CD4-positive, alpha-beta memory T cell (primary cell): ENCODE measurements at regions not wholly inside any gene's neighbourhood (a gene's known extent, or its start where the extent isn't known, plus 50 kb on each side); places are given as distances from the start of the nearest gene placed in this dataset.

Experiments
- CTCF ChIA-PET: fragments of 350-600 bp; sonication (Branson Sonifier 250); formaldehyde crosslinking; loops from one replicate; lab custom pipeline; 2021; ENCODE audit warnings: inconsistent platforms; ENCODE audit not compliant: partially characterized antibody; lab: Charles Lee
- POLR2A ChIA-PET: fragments of 350-600 bp; sonication (Branson Sonifier 250); formaldehyde crosslinking; loops from one replicate; lab custom pipeline; 2021; ENCODE audit not compliant: partially characterized antibody; lab: Charles Lee
- DNase-seq, 5 donors: peaks; one replicate each; pipeline versions ENCODE4 v3.0.0 to v3.0.0-alpha.2; 2020 to 2022; ENCODE audit warnings: mixed read lengths in 1 of 5
- H3K27ac ChIP-seq: one replicate; pipeline ENCODE4 v1.7.0; 2013; ENCODE audit warnings: low read depth, low read length
- H3K27me3 ChIP-seq: 2 replicates; pipeline ENCODE4 v1.7.0; 2013; ENCODE audit warnings: mild to moderate bottlenecking, low read length, moderate library complexity; ENCODE audit not compliant: insufficient read depth
- H3K36me3 ChIP-seq: 2 replicates; pipeline ENCODE4 v1.7.0; 2013; ENCODE audit warnings: mild to moderate bottlenecking, low read length, moderate library complexity; ENCODE audit not compliant: insufficient read depth
- H3K4me1 ChIP-seq: 2 replicates; pipeline ENCODE4 v1.7.0; 2013; ENCODE audit warnings: mild to moderate bottlenecking, low read length, moderate library complexity; ENCODE audit not compliant: insufficient read depth
- H3K4me3 ChIP-seq, 2 donors: one replicate each; pipeline ENCODE4 v1.7.0; 2013; ENCODE audit warnings: low read length in 2 of 2, mild to moderate bottlenecking in 1 of 2
- H3K9me3 ChIP-seq, 2 donors: one replicate each; pipeline ENCODE4 v1.7.0; 2013; ENCODE audit warnings: low read length in 2 of 2, control low read depth in 1 of 2; ENCODE audit not compliant: control insufficient read depth in 1 of 2
- H3K27ac Mint-ChIP-seq, 7 donors: one replicate each; pipeline ENCODE4 v1.8.0; 2020 to 2021; ENCODE audit warnings: mixed read lengths in 7 of 7, mild to moderate bottlenecking in 6 of 7, inconsistent platforms in 3 of 7, moderate library complexity in 3 of 7
- H3K27me3 Mint-ChIP-seq, 2 donors: one replicate each; pipeline ENCODE4 v1.8.0; 2020 to 2021; ENCODE audit warnings: mixed read lengths in 2 of 2
- H3K36me3 Mint-ChIP-seq, 2 donors: one replicate each; pipeline ENCODE4 v1.8.0; 2020 to 2021; ENCODE audit warnings: mixed read lengths in 2 of 2, inconsistent platforms in 1 of 2, mild to moderate bottlenecking in 1 of 2
- H3K4me1 Mint-ChIP-seq, 4 donors: one replicate each; pipeline ENCODE4 v1.8.0; 2020 to 2021; ENCODE audit warnings: mixed read lengths in 4 of 4, mild to moderate bottlenecking in 1 of 4
- H3K4me3 Mint-ChIP-seq, 8 donors: one replicate each; pipeline ENCODE4 v1.8.0; 2020 to 2021; ENCODE audit warnings: mixed read lengths in 8 of 8, mild to moderate bottlenecking in 7 of 8, moderate library complexity in 6 of 8, inconsistent platforms in 3 of 8
- H3K9me3 Mint-ChIP-seq, 8 donors: one replicate each; pipeline ENCODE4 v1.8.0; 2020 to 2021; ENCODE audit warnings: mixed read lengths in 8 of 8, mild to moderate bottlenecking in 5 of 8, inconsistent platforms in 3 of 8, moderate library complexity in 1 of 8
- intact Hi-C: fragments of 100-400 bp; cut with micrococcal nuclease; formaldehyde crosslinking; loops from one replicate; pipeline ENCODE4 v1.15.1; 2023

DNA sequence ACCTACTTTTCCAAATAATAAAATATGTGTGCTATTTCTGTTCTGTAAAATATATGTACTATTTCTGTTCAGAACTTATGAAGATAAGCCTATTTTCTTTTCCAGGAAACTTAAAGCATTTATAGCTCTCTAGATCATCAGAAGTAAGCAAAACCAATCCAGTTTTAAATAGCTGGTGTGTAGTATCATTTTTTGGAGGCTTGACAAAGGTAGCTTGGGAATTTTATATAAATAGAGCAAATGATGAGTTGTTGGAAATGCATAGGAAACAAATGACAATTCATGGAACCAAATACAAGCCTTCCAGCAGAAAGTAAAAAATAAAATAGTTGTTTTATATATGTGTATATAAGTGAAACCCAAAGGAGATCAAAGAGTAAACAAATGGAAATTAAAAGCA lies 1038.1 kb upstream of the ARRDC3 start:
- Mint-ChIP-seq H3K27ac (no peak overlapping the region), H3K9me3 (peaks cover 0 to 12% (median 7%) of the 10 kb centered on the region in 8 donors), H3K4me1 (no peaks in the 10 kb centered on the region), H3K36me3 (no peaks in the 10 kb centered on the region), H3K4me3 (no peak overlapping the region), H3K27me3 (no peaks in the 10 kb centered on the region)
- H3K27ac ChIP-seq = no peak overlapping the region
- no peaks in the 10 kb centered on the region for H3K4me1 ChIP-seq
- no peaks in the 10 kb centered on the region for H3K36me3 ChIP-seq
- DNase-seq = no peak
- no peaks in the 10 kb centered on the region for H3K27me3 ChIP-seq
- H3K4me3 ChIP-seq = no peak overlapping the region
- intact Hi-C loops = no loop called here
- CTCF ChIA-PET = no interaction called here
- POLR2A ChIA-PET = no interaction called here
- H3K9me3 ChIP-seq = no peaks in the 10 kb centered on the region

DNA sequence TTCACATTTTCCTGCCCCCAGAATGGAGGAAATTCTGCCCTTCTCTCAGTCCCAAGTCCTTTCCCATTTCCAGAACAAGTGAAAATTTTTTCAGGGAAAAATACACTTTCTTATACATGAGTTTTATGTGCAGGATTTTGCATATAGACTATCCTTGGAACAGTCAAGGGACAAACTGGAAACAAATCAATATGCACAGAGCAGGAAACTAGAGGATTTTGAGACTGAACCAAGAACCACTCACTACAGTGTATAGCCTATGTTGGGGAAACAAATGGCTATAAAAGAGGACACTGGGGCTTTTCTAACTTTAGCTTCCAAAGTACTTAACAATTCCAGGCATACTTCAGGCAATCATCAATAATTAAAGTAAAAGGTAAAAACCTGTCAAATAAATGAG lies 1036.1 kb upstream of the ARRDC3 start:
- no peaks in the 10 kb centered on the region for H3K27me3 Mint-ChIP-seq
- CTCF ChIA-PET = no interaction called here
- peaks cover 0 to 16% (median 5%) of the 10 kb centered on the region in 8 donors for H3K9me3 Mint-ChIP-seq
- POLR2A ChIA-PET = no interaction called here
- no peaks in the 10 kb centered on the region for H3K36me3 Mint-ChIP-seq
- no peak for DNase-seq
- no peak overlapping the region for H3K4me3 Mint-ChIP-seq
- H3K4me1 Mint-ChIP-seq = no peaks in the 10 kb centered on the region
- Histone ChIP-seq H3K27ac (no peak overlapping the region), H3K27me3 (no peaks in the 10 kb centered on the region), H3K4me1 (no peaks in the 10 kb centered on the region), H3K36me3 (no peaks in the 10 kb centered on the region), H3K9me3 (no peaks in the 10 kb centered on the region), H3K4me3 (no peak overlapping the region)
- H3K27ac Mint-ChIP-seq = no peak overlapping the region
- intact Hi-C loops = no loop called here

- no peaks in the 10 kb centered on the region for H3K27me3 ChIP-seq
- ChIA-PET POLR2A (no interaction called here), CTCF (no interaction called here)
- H3K4me1 ChIP-seq = no peaks in the 10 kb centered on the region
- H3K9me3 Mint-ChIP-seq = peaks cover 0 to 14% (median 3%) of the 10 kb centered on the region in 8 donors
- no peaks in the 10 kb centered on the region for H3K9me3 ChIP-seq
- no peaks in the 10 kb centered on the region for H3K36me3 ChIP-seq
- no peaks in the 10 kb centered on the region for H3K36me3 Mint-ChIP-seq
- H3K27me3 Mint-ChIP-seq = no peaks in the 10 kb centered on the region
- H3K4me3 Mint-ChIP-seq = no peak overlapping the region
- intact Hi-C loops = no loop called here
- no peak overlapping the region for H3K27ac ChIP-seq
- DNase-seq = no peak
- H3K27ac Mint-ChIP-seq = no peak overlapping the region
- no peak overlapping the region for H3K4me3 ChIP-seq
- no peaks in the 10 kb centered on the region for H3K4me1 Mint-ChIP-seq
These were observed 1035.2 kb upstream of the ARRDC3 start for GRCh38 chr5:92418341-92418740.

GRCh38 chr5:92409134-92409533 lies 1026.0 kb upstream of the ARRDC3 start:
- no peaks in the 10 kb centered on the region for H3K4me1 ChIP-seq
- H3K36me3 ChIP-seq = no peaks in the 10 kb centered on the region
- DNase-seq = no peak
- no peak overlapping the region for H3K27ac Mint-ChIP-seq
- intact Hi-C loops = no loop called here
- H3K4me3 ChIP-seq = no peak overlapping the region
- H3K4me1 Mint-ChIP-seq = no peaks in the 10 kb centered on the region
- ChIA-PET CTCF (no interaction called here), POLR2A (no interaction called here)
- no peak overlapping the region for H3K27ac ChIP-seq
- no peaks in the 10 kb centered on the region for H3K27me3 Mint-ChIP-seq
- H3K4me3 Mint-ChIP-seq = no peak overlapping the region
- H3K9me3 Mint-ChIP-seq = peaks cover 0 to 7% (median under 1%) of the 10 kb centered on the region in 8 donors
- H3K9me3 ChIP-seq = no peaks in the 10 kb centered on the region
- H3K36me3 Mint-ChIP-seq = no peaks in the 10 kb centered on the region
- no peaks in the 10 kb centered on the region for H3K27me3 ChIP-seq

DNA sequence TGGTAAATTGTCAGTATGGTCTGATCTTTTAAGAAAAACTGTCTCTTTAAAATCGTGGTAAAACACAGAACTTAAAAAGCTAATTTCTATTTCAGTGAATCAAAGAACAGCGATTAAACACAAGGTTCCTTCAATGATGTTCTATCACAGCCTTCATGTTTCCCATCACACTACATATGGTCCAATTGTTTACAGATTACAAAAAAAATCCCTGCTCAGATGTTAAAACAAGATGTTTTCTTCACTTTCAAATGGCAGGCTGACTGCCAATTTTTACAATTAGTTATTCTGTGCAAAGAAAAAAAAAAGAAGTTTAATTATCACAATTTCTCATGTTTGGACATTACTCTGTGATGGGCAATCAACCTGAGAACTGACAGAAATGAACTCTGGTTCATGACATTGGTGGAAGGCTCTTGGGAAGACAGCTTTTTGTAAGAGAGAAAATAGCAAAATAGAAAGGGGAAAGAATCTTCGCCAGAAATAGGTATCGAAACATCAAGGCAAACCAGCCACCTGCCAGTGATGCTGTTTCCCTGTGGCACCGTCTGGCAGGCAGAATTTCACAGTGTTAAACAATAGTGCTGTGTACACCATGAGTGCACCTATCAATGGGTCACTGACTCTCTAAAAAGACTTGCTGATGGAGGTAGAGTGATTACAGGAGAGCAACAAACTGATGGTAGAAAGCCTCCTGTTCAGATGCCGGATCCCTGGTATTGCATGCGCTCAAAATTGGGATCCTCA lies 1020.0 kb upstream of the ARRDC3 start:
- H3K36me3 Mint-ChIP-seq = no peaks in the 10 kb centered on the region
- H3K27ac Mint-ChIP-seq = peak overlapping the region in 1 of 7 donors; percentile 34
- intact Hi-C loops = no loop called here
- H3K4me1 Mint-ChIP-seq = no peaks in the 10 kb centered on the region
- Histone ChIP-seq H3K27ac (no peak overlapping the region), H3K4me3 (no peak overlapping the region), H3K36me3 (no peaks in the 10 kb centered on the region), H3K9me3 (no peaks in the 10 kb centered on the region), H3K27me3 (no peaks in the 10 kb centered on the region), H3K4me1 (no peaks in the 10 kb centered on the region)
- POLR2A ChIA-PET = no interaction called here
- CTCF ChIA-PET = no interaction called here
- H3K4me3 Mint-ChIP-seq = no peak overlapping the region
- H3K27me3 Mint-ChIP-seq = no peaks in the 10 kb centered on the region
- DNase-seq = no peak
- H3K9me3 Mint-ChIP-seq = peaks cover 0 to 7% (median 2%) of the 10 kb centered on the region in 8 donors

GRCh38 chr5:92402045-92402444 lies 1018.9 kb upstream of the ARRDC3 start:
- no peaks in the 10 kb centered on the region for H3K27me3 ChIP-seq

DNA sequence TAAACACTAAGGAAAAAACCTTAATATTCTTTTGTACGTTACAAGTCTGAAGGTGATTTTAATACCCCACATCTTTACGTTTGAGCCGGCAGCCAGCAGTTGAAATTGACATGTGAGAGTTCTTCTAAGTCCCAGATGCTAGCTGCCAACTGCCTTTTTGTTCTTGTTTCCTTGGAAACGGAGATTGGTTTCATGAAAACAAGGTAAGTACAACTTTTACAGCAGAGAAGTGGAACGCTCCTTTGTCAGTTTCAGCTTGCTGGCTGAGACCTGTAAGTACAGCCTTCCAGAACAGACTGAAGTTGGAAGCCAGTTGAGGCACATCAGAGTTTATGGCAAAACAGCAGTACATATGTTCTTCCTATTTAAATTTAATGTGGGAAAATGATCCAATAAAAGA lies 1018.4 kb upstream of the ARRDC3 start:
- ChIA-PET POLR2A (no interaction called here), CTCF (no interaction called here)
- no peaks in the 10 kb centered on the region for H3K4me1 Mint-ChIP-seq
- no peak overlapping the region for H3K4me3 ChIP-seq
- no peaks in the 10 kb centered on the region for H3K9me3 ChIP-seq
- H3K4me1 ChIP-seq = no peaks in the 10 kb centered on the region
- H3K27me3 ChIP-seq = no peaks in the 10 kb centered on the region
- no peaks in the 10 kb centered on the region for H3K36me3 ChIP-seq
- no peak overlapping the region for H3K27ac Mint-ChIP-seq
- H3K4me3 Mint-ChIP-seq = no peak overlapping the region
- no peaks in the 10 kb centered on the region for H3K27me3 Mint-ChIP-seq
- no peak overlapping the region for H3K27ac ChIP-seq
- intact Hi-C loops = no loop called here
- H3K9me3 Mint-ChIP-seq = peaks cover 0 to 4% (median under 1%) of the 10 kb centered on the region in 8 donors
- DNase-seq = no peak
- no peaks in the 10 kb centered on the region for H3K36me3 Mint-ChIP-seq

More at GRCh38 chr5:92402045-92402444, 1018.9 kb upstream of the ARRDC3 start:
- Histone ChIP-seq H3K27ac (no peak overlapping the region), H3K9me3 (no peaks in the 10 kb centered on the region), H3K4me3 (no peak overlapping the region), H3K4me1 (no peaks in the 10 kb centered on the region), H3K36me3 (no peaks in the 10 kb centered on the region)
- no peak for DNase-seq
- no peak overlapping the region for H3K4me3 Mint-ChIP-seq
- ChIA-PET CTCF (no interaction called here), POLR2A (no interaction called here)
- H3K4me1 Mint-ChIP-seq = no peaks in the 10 kb centered on the region
- intact Hi-C loops = no loop called here
- no peaks in the 10 kb centered on the region for H3K27me3 Mint-ChIP-seq
- H3K9me3 Mint-ChIP-seq = peaks cover 0 to 4% (median under 1%) of the 10 kb centered on the region in 8 donors
- H3K36me3 Mint-ChIP-seq = no peaks in the 10 kb centered on the region
- no peak overlapping the region for H3K27ac Mint-ChIP-seq
